Lung microvascular endothelial cell (primary cell): ENCODE measurements at regions not wholly inside any gene's neighbourhood (a gene's known extent, or its start where the extent isn't known, plus 50 kb on each side); places are given as distances from the start of the nearest gene placed in this dataset.
"Not testable (repeated sequence)": the region's sequence is repeated elsewhere in the genome, so short reads cannot be mapped to it uniquely, and the experiment has no call there.

Experiments used
- DNase-seq, 2 donors: peaks; one replicate each; pipeline versions ENCODE4 v3.0.0 to v3.0.0-alpha.2; 2010; ENCODE audit warnings: low read depth in 2 of 2

- DNase-seq = no peak
Observed at GRCh38 chr6:3900744-3901336, 51.7 kb downstream of the FAM50B start.

- no peak for DNase-seq
Observed at GRCh38 chr6:3902871-3903648, 53.9 kb downstream of the FAM50B start.

- no peak for DNase-seq
Observed at GRCh38 chr6:3904518-3904917, 55.3 kb downstream of the FAM50B start.

GRCh38 chr6:3905945-3906845, 57.0 kb downstream of the FAM50B start:
- no peak for DNase-seq

GRCh38 chr6:3906846-3907151, 57.6 kb downstream of the FAM50B start:
- no peak for DNase-seq

- DNase-seq = no peak
Observed at GRCh38 chr6:3908223-3908622, 59.0 kb downstream of the FAM50B start.

- DNase-seq = no peak
Observed at GRCh38 chr6:3908961-3909360, 59.8 kb downstream of the FAM50B start.

GRCh38 chr6:3910106-3910663, 61.0 kb downstream of the FAM50B start:
- DNase-seq = no peak

- DNase-seq = peak in 1 of 2 donors; percentile 71
Observed at GRCh38 chr6:3911130-3911529, 62.0 kb downstream of the FAM50B start.

GRCh38 chr6:3911614-3912336, 62.6 kb downstream of the FAM50B start:
- peak; percentile 62 to 88 for DNase-seq

- peak; percentile 64 to 76 for DNase-seq
Observed at GRCh38 chr6:3912361-3913076, 63.3 kb downstream of the FAM50B start.

GRCh38 chr6:3913077-3913957, 64.1 kb downstream of the FAM50B start:
- peak; percentile 98 to 99 for DNase-seq

GRCh38 chr6:3913958-3914337, 64.8 kb downstream of the FAM50B start:
- peak in 1 of 2 donors; percentile 40 for DNase-seq

GRCh38 chr6:3915076-3915791, 66.1 kb downstream of the FAM50B start:
- DNase-seq = no peak

GRCh38 chr6:3916211-3916610, 67.0 kb downstream of the FAM50B start:
- DNase-seq = peak; percentile 90 to 93

GRCh38 chr6:3916749-3917148, 67.6 kb downstream of the FAM50B start:
- DNase-seq = not testable (repeated sequence)

GRCh38 chr6:3918469-3918868, 69.3 kb downstream of the FAM50B start:
- DNase-seq = no peak

- peak in 1 of 2 donors; percentile 89 for DNase-seq
Observed at GRCh38 chr6:3919130-3919628, 70.0 kb downstream of the FAM50B start.

GRCh38 chr6:3919849-3920248, 70.7 kb downstream of the FAM50B start:
- peak in 1 of 2 donors; percentile 31 for DNase-seq
